Transverse colon (tissue), 4 donors: ENCODE measurements at regions not wholly inside any gene's neighbourhood (a gene's known extent, or its start where the extent isn't known, plus 50 kb on each side); places are given as distances from the start of the nearest gene placed in this dataset.

Experiments used
- CTCF ChIP-seq, 5 experiments: fragments of 200-600 bp in 3 of 5; fragments of 450-650 bp in 2 of 5; sonication (generic) in 3 of 5; IDR thresholded peaks; 1 replicate in 2 of 5; 2 replicates in 3 of 5; pipeline ENCODE4 v1.5.1; 2016 to 2017; ENCODE audit warnings: antibody characterized with exemption in 5 of 5, inconsistent platforms in 3 of 5, mild to moderate bottlenecking in 2 of 5, moderate library complexity in 1 of 5
- EP300 ChIP-seq: sonication (generic); formaldehyde crosslinking; IDR thresholded peaks from one replicate; pipeline ENCODE4 v1.6.1; 2017; ENCODE audit warnings: antibody characterized with exemption, low read depth
- POLR2AphosphoS5 ChIP-seq, 3 donors: sonication (generic); formaldehyde crosslinking; IDR thresholded peaks; one replicate each; pipeline ENCODE4 v1.6.1; 2016; ENCODE audit warnings: antibody characterized with exemption in 3 of 3

DNA sequence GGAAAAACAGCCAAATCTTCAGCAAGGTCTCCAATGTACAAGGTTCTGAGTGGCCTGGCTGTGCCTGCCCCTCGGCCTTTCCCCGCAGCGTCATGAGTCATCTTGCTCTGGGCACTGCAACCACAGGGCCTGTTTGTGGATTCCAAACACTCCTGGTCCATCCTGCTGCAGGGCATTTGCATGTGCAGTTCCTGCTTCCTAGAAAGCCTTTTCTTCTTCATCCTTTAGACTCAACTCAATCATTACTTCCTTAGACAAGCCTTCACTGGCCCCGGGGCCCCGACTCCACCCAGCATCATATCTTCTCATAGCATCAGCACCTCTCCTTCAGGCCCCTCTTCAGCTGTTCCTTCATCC is 101.8 kb upstream of the EGLN3 start:
- no peak for TF ChIP-seq CTCF (IDR thresholded peaks at IDR 0.05)
- TF ChIP-seq EP300 = no peak
- no peak for TF ChIP-seq POLR2AphosphoS5 (IDR thresholded peaks at IDR 0.05)
